Fibroblast of the aortic adventitia (primary cell): ENCODE measurements at regions not wholly inside any gene's neighbourhood (a gene's known extent, or its start where the extent isn't known, plus 50 kb on each side); places are given as distances from the start of the nearest gene placed in this dataset.

Experiments used
- DNase-seq: peaks from one replicate; pipeline ENCODE4 v3.0.0-alpha.2; 2010; ENCODE audit warnings: low read depth
- H3K4me3 ChIP-seq: 2 replicates; pipeline ENCODE4 v1.5.1; 2011; ENCODE audit warnings: low read depth, mild to moderate bottlenecking, control low read depth, low read length, moderate library complexity
- TF ChIP-seq, protein P1 (sequence below): IDR thresholded peaks from 2 replicates; pipeline ENCODE4 v1.5.1; 2011; ENCODE audit warnings: mild to moderate bottlenecking, low read length, control low read depth, inconsistent platforms; ENCODE audit not compliant: insufficient read depth

DNA sequence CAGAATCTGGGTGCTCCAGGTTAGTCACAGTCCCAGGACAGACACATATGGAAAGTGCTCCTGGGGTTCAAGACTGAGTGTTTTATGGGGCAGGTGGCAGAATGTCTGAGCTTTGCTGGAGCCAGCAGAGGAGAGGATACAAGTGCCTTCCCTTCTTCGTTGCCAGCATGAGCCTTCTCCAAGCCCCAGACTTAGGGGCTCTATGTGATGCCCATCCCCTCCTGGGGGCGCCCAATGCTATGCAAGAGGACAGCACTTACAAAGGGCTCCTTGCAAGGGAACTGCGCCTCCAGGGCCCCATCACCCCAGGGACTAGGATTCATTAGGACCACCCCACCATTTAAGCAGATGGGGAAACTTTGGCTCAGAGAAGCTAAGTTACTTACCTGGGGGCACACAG is 581.9 kb downstream of the BUD13 start:
- no peak for DNase-seq
- no peak overlapping the region for H3K4me3 ChIP-seq
- TF ChIP-seq, protein P1, sequence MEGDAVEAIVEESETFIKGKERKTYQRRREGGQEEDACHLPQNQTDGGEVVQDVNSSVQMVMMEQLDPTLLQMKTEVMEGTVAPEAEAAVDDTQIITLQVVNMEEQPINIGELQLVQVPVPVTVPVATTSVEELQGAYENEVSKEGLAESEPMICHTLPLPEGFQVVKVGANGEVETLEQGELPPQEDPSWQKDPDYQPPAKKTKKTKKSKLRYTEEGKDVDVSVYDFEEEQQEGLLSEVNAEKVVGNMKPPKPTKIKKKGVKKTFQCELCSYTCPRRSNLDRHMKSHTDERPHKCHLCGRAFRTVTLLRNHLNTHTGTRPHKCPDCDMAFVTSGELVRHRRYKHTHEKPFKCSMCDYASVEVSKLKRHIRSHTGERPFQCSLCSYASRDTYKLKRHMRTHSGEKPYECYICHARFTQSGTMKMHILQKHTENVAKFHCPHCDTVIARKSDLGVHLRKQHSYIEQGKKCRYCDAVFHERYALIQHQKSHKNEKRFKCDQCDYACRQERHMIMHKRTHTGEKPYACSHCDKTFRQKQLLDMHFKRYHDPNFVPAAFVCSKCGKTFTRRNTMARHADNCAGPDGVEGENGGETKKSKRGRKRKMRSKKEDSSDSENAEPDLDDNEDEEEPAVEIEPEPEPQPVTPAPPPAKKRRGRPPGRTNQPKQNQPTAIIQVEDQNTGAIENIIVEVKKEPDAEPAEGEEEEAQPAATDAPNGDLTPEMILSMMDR, result no peak

DNA sequence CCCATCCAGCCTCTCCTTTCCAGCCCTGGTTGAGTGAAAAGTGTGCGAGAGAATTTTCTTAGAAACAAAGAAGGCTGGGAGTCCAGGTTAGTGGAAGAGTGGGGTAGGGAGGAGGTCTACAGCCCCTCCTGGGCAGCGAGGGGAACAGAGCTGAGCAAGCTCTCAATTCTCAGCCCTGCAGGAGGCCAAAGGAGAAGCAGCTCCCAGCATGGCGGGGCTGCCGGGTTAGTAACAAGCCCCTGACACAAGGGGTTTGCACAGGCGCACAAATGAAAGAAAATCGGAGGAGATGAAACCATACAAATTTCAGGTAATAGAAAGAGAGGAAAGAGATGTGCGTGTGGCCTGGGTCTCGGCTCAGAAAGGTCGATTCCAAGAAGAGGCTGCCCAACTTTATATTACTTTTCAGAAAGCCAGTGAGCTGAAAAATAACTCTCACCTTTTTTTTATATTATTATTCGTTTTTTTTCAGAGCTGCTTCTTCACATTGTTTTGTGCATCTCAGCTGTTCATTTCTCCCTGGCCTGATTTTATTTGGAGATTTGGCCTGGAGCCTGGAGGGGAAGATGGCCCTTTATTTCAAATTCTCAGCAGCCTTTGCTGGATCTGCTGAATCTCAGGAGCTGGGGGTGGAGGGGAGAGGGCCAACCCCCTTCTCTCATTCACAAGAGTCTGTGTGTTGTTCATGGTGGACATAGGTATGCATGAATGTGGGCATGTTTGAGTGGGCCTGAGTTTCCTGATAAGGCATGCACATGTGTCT is 583.2 kb downstream of the BUD13 start:
- TF ChIP-seq, protein P1, result no peak
- no peak for DNase-seq
- no peak overlapping the region for H3K4me3 ChIP-seq

DNA sequence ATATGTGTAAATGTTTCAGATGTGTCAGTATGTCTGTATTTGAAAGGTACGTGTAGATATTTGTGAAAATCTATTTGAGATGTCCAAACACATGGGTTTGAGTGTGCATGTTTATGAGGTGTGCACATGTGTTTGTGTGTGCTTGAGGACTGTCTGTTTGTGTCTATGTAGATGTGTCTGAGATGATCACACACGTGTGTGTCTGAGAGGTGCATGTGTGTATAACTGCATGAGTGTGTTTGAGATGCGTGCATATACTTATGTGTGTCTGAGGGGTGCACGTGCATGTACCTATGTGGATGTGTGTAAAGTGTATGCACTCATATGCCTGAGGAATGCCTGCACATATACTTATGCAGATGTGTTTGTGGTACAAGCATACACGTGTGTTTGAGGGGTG is 584.4 kb downstream of the BUD13 start:
- TF ChIP-seq, protein P1, result no peak
- H3K4me3 ChIP-seq, result no peak overlapping the region
- no peak for DNase-seq

DNA sequence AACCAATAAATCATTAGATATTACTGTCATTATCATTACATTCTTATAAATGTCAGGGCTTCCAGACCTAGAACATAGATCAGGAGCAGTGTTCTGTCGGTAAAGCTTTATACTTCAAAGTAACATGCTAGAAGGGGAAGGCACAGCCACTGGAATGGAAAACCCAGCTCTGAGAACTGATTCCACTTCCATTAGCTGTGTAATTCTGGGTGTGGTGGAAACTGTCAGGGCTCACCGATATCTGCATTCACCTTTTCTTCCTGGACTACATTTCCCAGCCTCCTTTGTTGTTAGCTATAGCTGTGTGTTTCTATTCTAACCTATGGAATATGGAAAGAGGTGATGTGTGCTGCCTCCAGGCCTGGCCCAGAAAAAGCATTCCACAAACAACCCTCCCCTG is 585.8 kb downstream of the BUD13 start:
- TF ChIP-seq, protein P1, result no peak

DNA sequence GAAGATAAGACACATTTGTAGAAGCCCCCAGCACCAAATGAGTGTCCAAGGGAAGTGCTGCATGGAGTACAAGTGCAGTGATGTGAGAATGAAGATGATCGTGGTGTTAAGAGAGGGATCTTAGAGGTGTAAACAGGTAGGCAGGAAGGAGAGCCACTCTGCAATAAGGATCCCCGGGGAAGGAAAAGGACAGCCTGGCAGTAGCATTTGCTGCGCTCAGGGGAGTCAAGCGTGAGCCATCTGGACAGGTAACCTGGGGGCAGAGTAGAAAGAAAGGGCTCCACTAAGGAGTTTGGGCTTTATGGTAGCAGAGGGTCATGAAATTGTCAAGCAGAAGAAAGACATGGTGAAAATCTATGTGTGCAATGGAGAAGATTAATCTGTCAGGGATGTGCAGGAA is 587.2 kb downstream of the BUD13 start:
- TF ChIP-seq, protein P1, result no peak
- H3K4me3 ChIP-seq, result no peak overlapping the region
- DNase-seq, result no peak

More for the DNA sequence above, 585.8 kb downstream of the BUD13 start:
- no peak for DNase-seq
- no peak overlapping the region for H3K4me3 ChIP-seq

DNA sequence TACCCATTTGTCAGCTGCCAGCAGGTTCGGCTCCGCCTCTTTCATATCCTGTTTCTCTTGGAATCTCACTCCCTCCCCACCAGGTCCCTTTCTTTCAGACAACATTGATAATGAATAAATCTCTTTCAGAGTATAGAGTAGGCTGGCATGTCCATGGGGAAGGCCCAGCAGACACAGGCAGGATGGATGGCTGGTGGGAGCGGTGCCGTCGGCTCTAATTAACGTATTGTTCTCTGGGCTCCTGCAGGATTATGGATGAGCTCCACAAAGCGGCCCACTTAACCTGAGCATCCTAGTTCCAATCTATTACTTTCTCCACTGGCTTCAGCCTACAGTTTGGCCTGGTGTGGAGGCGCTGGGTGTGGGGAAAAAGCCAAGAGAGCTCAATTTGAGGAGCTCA is 588.0 kb downstream of the BUD13 start:
- DNase-seq, result no peak
- H3K4me3 ChIP-seq, result no peak overlapping the region
- TF ChIP-seq, protein P1, result no peak

DNA sequence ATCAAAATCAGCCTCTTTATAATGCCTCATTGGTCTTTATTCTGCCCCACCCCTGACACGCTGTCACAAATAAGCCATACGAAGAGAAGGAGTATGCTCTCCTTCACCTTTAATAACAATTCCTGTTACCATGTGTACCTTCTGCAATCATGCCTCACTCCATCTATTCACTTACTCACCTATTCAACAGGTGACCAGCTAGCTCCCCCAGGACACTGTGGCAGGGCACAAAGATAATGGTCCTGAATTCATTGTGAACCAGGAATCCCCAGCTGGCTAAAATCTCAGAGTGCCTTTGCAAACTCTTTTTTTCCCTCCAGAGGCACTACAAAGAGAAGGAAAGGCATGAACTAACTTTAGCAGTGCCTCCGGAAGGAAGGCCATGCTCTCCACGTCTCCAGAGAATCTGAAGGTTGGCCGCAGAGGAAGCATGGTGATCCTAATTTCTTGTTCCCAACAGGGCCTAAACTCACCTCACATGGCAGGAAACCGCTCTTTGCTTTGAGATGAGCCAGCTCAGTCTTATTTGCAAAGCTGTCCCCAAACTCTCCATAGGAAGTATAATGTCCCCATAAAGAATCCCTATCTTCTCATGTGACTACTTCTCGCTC is 590.3 kb downstream of the BUD13 start:
- DNase-seq, result no peak
- H3K4me3 ChIP-seq, result no peak overlapping the region
- TF ChIP-seq, protein P1, result no peak
